ENCODE measurements at regions not wholly inside any gene's neighbourhood (a gene's known extent, or its start where the extent isn't known, plus 50 kb on each side); places are given as distances from the start of the nearest gene placed in this dataset.

GRCh38 chr9:29656641-29657406, 2083.5 kb upstream of the C9orf72 start:
- intact Hi-C loops (cut with DNase I; ENCODE audit: low total_unique reads): no loop called here
- DNase-seq (ENCODE audit: low spot score in 2 of 2): no peak
- WGBS, 2 donors: 81 to 83% methylated on average over 7 of the region's 7 CpGs
- no peak overlapping the region for H3K4me3 ChIP-seq (ENCODE audit: low read depth, poor library complexity, severe bottlenecking)
- TF ChIP-seq, protein P1, sequence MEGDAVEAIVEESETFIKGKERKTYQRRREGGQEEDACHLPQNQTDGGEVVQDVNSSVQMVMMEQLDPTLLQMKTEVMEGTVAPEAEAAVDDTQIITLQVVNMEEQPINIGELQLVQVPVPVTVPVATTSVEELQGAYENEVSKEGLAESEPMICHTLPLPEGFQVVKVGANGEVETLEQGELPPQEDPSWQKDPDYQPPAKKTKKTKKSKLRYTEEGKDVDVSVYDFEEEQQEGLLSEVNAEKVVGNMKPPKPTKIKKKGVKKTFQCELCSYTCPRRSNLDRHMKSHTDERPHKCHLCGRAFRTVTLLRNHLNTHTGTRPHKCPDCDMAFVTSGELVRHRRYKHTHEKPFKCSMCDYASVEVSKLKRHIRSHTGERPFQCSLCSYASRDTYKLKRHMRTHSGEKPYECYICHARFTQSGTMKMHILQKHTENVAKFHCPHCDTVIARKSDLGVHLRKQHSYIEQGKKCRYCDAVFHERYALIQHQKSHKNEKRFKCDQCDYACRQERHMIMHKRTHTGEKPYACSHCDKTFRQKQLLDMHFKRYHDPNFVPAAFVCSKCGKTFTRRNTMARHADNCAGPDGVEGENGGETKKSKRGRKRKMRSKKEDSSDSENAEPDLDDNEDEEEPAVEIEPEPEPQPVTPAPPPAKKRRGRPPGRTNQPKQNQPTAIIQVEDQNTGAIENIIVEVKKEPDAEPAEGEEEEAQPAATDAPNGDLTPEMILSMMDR (IDR thresholded peaks at IDR 0.05): no peak

GRCh38 chr9:29657821-29658220, 2084.5 kb upstream of the C9orf72 start:
- no peak for DNase-seq (ENCODE audit: low spot score in 2 of 2)
- intact Hi-C loops (cut with DNase I; ENCODE audit: low total_unique reads): no loop called here
- TF ChIP-seq POLR2A (IDR thresholded peaks at IDR 0.05): no peak
- TF ChIP-seq, protein P1 (IDR thresholded peaks at IDR 0.05): no peak
- no peak overlapping the region for H3K4me3 ChIP-seq (ENCODE audit: low read depth, poor library complexity, severe bottlenecking)
- 95% methylated on average over 7 of the region's 7 CpGs for WGBS, 2 donors

DNA sequence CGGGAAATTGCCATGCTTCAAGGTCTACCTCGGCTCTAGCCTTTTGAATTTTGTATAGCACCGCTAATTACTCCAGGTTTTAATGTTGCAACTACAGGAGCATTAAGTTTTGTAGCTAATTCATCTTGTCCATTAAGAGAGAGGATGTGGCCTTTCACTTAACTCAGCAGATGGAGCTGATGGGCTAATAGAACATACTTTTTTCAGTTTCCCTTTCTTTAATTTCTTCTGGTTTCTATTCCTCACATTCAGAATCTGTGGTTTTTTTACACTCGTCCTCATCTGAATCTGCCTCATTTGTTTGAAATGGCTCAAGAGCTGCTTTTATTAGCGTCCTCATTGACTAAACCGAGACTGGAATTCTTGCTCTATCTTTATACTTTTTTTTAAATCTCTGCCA, 2085.7 kb upstream of the C9orf72 start:
- TF ChIP-seq, protein P1 (IDR thresholded peaks at IDR 0.05): no peak
- TF ChIP-seq POLR2A (IDR thresholded peaks at IDR 0.05): no peak
- H3K4me3 ChIP-seq (ENCODE audit: low read depth, poor library complexity, severe bottlenecking): no peak overlapping the region
- intact Hi-C loops (cut with DNase I; ENCODE audit: low total_unique reads): no loop called here
- no peak for DNase-seq (ENCODE audit: low spot score in 2 of 2)
- 81 to 91% methylated on average over 6 of the region's 6 CpGs for WGBS, 2 donors

- H3K4me3 ChIP-seq (ENCODE audit: low read depth, poor library complexity, severe bottlenecking): no peak overlapping the region
- 45 to 47% methylated on average over 4 of the region's 4 CpGs for WGBS, 2 donors
- no peak for TF ChIP-seq POLR2A (IDR thresholded peaks at IDR 0.05)
- TF ChIP-seq, protein P1 (IDR thresholded peaks at IDR 0.05): no peak
- DNase-seq (ENCODE audit: low spot score in 2 of 2): no peak
- intact Hi-C loops (cut with DNase I; ENCODE audit: low total_unique reads): no loop called here
Measured at GRCh38 chr9:29659736-29660135, 2086.5 kb upstream of the C9orf72 start.

GRCh38 chr9:29668732-29669131, 2095.5 kb upstream of the C9orf72 start:
- no peak overlapping the region for H3K4me3 ChIP-seq (ENCODE audit: low read depth, poor library complexity, severe bottlenecking)
- TF ChIP-seq, protein P1 (IDR thresholded peaks at IDR 0.05): no peak
- WGBS, 2 donors: 74 to 87% methylated on average over 1 of the region's 1 CpG
- intact Hi-C loops (cut with DNase I; ENCODE audit: low total_unique reads): no loop called here
- DNase-seq (ENCODE audit: low spot score in 2 of 2): no peak

DNA sequence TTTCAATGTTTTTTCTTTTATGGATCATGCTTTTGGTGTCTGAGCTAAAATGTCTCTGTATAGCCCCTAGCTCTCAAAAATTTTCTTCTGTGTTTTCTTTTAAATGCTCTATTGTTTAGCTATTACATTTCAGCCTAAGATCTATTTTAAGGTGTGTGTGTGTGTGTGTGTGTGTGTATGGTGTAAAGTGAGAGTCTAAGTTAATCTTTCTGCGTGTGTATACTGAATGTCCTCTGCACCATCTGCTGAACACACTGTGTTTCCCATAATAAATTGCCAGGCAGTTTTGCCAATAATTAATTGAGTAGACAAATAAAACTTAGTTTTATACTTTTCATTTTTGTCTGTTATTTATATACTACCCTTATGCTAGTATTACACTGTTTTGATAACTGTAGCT, 2096.3 kb upstream of the C9orf72 start:
- no peak for DNase-seq (ENCODE audit: low spot score in 2 of 2)
- no peak overlapping the region for H3K4me3 ChIP-seq (ENCODE audit: low read depth, poor library complexity, severe bottlenecking)
- 50 to 67% methylated on average over 1 of the region's 1 CpG for WGBS, 2 donors
- intact Hi-C loops (cut with DNase I; ENCODE audit: low total_unique reads): no loop called here
- TF ChIP-seq POLR2A (IDR thresholded peaks at IDR 0.05): no peak
- TF ChIP-seq, protein P1 (IDR thresholded peaks at IDR 0.05): no peak

Measured in lower leg skin (tissue), 4 donors.